ENCODE measurements at regions not wholly inside any gene's neighbourhood (a gene's known extent, or its start where the extent isn't known, plus 50 kb on each side); places are given as distances from the start of the nearest gene placed in this dataset.
"Not testable (repeated sequence)": the region's sequence is repeated elsewhere in the genome, so short reads cannot be mapped to it uniquely, and the experiment has no call there.

DNA sequence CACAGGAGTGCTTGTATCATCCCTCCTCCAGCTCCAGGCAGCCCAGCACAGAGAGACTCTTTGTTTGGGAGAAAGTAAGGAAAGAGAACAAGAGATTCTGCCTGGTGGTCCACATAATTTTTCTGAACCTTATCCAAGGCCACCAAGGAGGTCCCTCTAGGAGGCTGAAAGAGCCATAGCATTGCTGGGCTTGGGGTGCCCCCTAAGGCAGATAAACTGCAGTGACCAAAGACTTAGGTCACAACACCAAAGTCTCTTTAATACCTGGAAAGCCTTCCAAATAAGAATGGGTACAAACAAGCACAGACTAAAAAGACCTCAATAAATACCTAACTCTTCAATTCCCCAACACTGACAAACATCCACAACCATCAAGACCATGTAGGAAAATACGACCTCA, 310.2 kb upstream of the PPP2R3A start:
- 78 to 93% (median 88%) methylated on average over 1 of the region's 1 CpG for WGBS, 5 donors
- TF ChIP-seq, protein P1, sequence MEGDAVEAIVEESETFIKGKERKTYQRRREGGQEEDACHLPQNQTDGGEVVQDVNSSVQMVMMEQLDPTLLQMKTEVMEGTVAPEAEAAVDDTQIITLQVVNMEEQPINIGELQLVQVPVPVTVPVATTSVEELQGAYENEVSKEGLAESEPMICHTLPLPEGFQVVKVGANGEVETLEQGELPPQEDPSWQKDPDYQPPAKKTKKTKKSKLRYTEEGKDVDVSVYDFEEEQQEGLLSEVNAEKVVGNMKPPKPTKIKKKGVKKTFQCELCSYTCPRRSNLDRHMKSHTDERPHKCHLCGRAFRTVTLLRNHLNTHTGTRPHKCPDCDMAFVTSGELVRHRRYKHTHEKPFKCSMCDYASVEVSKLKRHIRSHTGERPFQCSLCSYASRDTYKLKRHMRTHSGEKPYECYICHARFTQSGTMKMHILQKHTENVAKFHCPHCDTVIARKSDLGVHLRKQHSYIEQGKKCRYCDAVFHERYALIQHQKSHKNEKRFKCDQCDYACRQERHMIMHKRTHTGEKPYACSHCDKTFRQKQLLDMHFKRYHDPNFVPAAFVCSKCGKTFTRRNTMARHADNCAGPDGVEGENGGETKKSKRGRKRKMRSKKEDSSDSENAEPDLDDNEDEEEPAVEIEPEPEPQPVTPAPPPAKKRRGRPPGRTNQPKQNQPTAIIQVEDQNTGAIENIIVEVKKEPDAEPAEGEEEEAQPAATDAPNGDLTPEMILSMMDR (IDR thresholded peaks at IDR 0.05 in 8 of 11, conservative IDR thresholded peaks at IDR 0.05 in 3 of 11) = no peak
- no peak for TF ChIP-seq POLR2AphosphoS5 (IDR thresholded peaks at IDR 0.05)
- no peak for TF ChIP-seq POLR2A (IDR thresholded peaks at IDR 0.05)
- Histone ChIP-seq H3K4me3 (no peak overlapping the region), H3K4me1 (no peaks in the 10 kb centered on the region), H3K27ac (no peak overlapping the region), H3K27me3 (replicated peaks in 1 of 7) (no peaks in the 10 kb centered on the region), H3K9me3 (peaks cover 0 to 10% (median 0%) of the 10 kb centered on the region in 8 donors), H3K36me3 (no peaks in the 10 kb centered on the region)
- DNase-seq = no peak
- intact Hi-C loops (cut with DNase I; ENCODE audit: low total_unique reads) = no loop called here

DNA sequence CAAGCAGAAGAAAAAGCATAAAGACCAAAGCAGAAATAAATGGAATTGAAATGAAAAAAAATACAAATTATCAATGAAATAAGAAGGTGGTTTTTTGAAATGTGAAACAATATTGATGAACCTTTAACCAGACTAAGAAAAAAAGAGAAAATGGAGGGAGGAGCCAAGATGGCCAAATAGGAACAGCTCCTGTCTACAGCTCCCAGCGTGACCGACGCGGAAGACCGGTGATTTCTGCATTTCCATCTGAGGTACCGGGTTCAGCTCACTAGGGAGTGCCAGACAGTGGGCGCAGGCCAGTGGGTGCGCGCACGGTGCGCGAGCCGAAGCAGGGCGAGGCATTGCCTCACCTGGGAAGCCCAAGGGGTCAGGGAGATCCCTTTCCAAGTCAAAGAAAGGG, 307.1 kb upstream of the PPP2R3A start:
- 61 to 98% (median 92%) methylated on average over 5 to 14 of the region's 14 CpGs for WGBS, 5 donors
- DNase-seq; intact Hi-C loops (cut with DNase I; ENCODE audit: low total_unique reads); H3K4me1 ChIP-seq; H3K9me3 ChIP-seq; H3K36me3 ChIP-seq; H3K27me3 ChIP-seq (replicated peaks in 1 of 7); H3K27ac ChIP-seq; H3K4me3 ChIP-seq: not testable (repeated sequence)

DNA sequence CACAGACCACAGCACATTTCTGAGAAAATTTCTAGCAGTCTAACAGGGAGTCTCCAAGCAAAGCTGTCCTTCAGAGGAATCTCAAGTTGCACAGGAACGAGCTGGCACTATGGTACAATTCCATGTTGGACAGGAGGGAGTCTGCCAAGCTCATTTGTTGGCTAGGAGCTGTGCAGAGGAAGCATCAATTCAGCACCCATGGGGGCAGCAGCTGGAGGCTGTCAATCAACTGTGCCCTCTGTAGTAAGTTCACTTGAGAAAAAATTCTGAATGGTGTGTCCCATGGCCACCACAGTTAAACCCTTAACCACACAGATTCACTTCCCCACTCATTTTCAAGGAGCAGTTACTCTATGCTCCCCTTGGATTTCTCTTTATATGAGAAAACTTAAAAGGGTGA, 298.5 kb upstream of the PPP2R3A start:
- no peaks in the 10 kb centered on the region for H3K27me3 ChIP-seq (replicated peaks in 1 of 7)
- no peak overlapping the region for H3K4me3 ChIP-seq
- intact Hi-C loops (cut with DNase I; ENCODE audit: low total_unique reads) = no loop called here
- DNase-seq = no peak
- H3K36me3 ChIP-seq = no peaks in the 10 kb centered on the region
- peaks cover 0 to 19% (median 7%) of the 10 kb centered on the region in 8 donors for H3K9me3 ChIP-seq
- WGBS, 5 donors = 25 to 76% (median 52%) methylated on average over 1 of the region's 1 CpG
- H3K4me1 ChIP-seq = no peaks in the 10 kb centered on the region
- H3K27ac ChIP-seq = no peak overlapping the region
- TF ChIP-seq POLR2AphosphoS5 (IDR thresholded peaks at IDR 0.05) (no peak), POLR2A (IDR thresholded peaks at IDR 0.05) (no peak)
- TF ChIP-seq, protein P1 (IDR thresholded peaks at IDR 0.05 in 8 of 11, conservative IDR thresholded peaks at IDR 0.05 in 3 of 11) = no peak

DNA sequence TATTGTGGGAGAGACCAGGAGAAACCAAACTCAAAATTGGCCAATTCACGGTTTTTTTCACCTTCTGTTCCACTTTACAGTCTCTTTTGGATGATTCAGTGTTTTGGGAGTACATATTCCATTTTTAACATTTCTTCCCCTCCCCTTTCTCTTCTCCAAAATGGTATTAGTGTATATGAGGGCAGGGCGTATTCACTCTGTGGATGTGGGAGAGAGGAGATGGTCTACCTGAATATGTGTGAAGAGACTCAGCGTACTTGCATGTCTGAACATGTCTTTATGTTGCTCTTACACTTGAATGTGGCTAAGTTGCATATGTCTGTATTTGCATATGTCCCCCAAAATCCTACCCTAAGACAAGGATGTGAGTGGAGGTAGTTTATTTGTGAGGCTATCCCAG, 291.0 kb upstream of the PPP2R3A start:
- no peak for DNase-seq

More for the DNA sequence above, 291.0 kb upstream of the PPP2R3A start:
- intact Hi-C loops (cut with DNase I; ENCODE audit: low total_unique reads) = no loop called here
- Histone ChIP-seq H3K36me3 (no peaks in the 10 kb centered on the region), H3K27me3 (replicated peaks in 1 of 7) (no peaks in the 10 kb centered on the region), H3K27ac (no peak overlapping the region), H3K9me3 (peaks cover 0 to 12% (median 0%) of the 10 kb centered on the region in 8 donors), H3K4me3 (no peak overlapping the region), H3K4me1 (no peaks in the 10 kb centered on the region)
- TF ChIP-seq POLR2AphosphoS5 (IDR thresholded peaks at IDR 0.05) (no peak), POLR2A (IDR thresholded peaks at IDR 0.05) (no peak)
- TF ChIP-seq, protein P1 (IDR thresholded peaks at IDR 0.05 in 8 of 11, conservative IDR thresholded peaks at IDR 0.05 in 3 of 11) = no peak
- WGBS, 5 donors = 76 to 93% (median 86%) methylated on average over 3 of the region's 3 CpGs

All from spleen (tissue), 11 donors.